Adrenal gland (tissue), 9 donors: ENCODE measurements at regions not wholly inside any gene's neighbourhood (a gene's known extent, or its start where the extent isn't known, plus 50 kb on each side); places are given as distances from the start of the nearest gene placed in this dataset.

Experiments
- DNase-seq, 7 donors: peaks; one replicate each; pipeline ENCODE4 v3.0.0-alpha.2; 2019 to 2020
- H3K27ac ChIP-seq, 5 donors: fragments of 200-600 bp; sonication (generic) in 4 of 5; 1 replicate in 3 of 5; 2 replicates in 2 of 5; pipeline versions ENCODE4 v1.5.1 to v1.8.0; 2016 to 2020; ENCODE audit warnings: mild to moderate bottlenecking in 1 of 5
- H3K27me3 ChIP-seq: fragments of 200-600 bp; 2 replicates; pipeline ENCODE4 v1.8.0; 2021
- H3K36me3 ChIP-seq, 2 donors: fragments of 200-600 bp; replicated peaks in 1 of 2; 1 replicate in 1 of 2; 2 replicates in 1 of 2; pipeline versions ENCODE4 v1.5.1 to v1.8.0; 2018 to 2022
- H3K4me1 ChIP-seq, 2 donors: fragments of 200-600 bp; replicated peaks in 1 of 2; 1 replicate in 1 of 2; 2 replicates in 1 of 2; pipeline versions ENCODE4 v1.5.1 to v1.8.0; 2018 to 2021
- H3K4me3 ChIP-seq, 4 donors: fragments of 200-600 bp; sonication (generic) in 3 of 4; one replicate each; pipeline ENCODE4 v1.5.1; 2016 to 2018
- H3K9me3 ChIP-seq, 3 donors: fragments of 200-600 bp; sonication (generic) in 1 of 3; replicated peaks in 1 of 3; 1 replicate in 2 of 3; 2 replicates in 1 of 3; pipeline versions ENCODE4 v1.5.1 to v1.8.0; 2016 to 2021
- CTCF ChIP-seq, 6 experiments: fragments of 450-650 bp in 4 of 6; fragments of 200-600 bp in 2 of 6; sonication (generic) in 1 of 6; IDR thresholded peaks; 1 replicate in 5 of 6; 2 replicates in 1 of 6; pipeline versions ENCODE4 v1.5.1 to v1.8.0; 2016 to 2021; ENCODE audit warnings: antibody characterized with exemption in 6 of 6, mild to moderate bottlenecking in 2 of 6, moderate library complexity in 1 of 6
- POLR2A ChIP-seq, 2 donors: fragments of 450-650 bp; IDR thresholded peaks; one replicate each; pipeline ENCODE4 v1.6.1; 2017; ENCODE audit warnings: antibody characterized with exemption in 2 of 2, mild to moderate bottlenecking in 2 of 2, moderate library complexity in 1 of 2
- WGBS, 4 donors: extraction: QIAGEN DNeasy Blood & Tissue Kit in 2 of 4; methylation state at CpG; one replicate each; pipeline versions ENCODE4 v1.1.5 to v1.1.7; 2013 to 2017; 5-methylcytosine and 5-hydroxymethylcytosine counted together
- intact Hi-C, 2 donors: fragments of 100-400 bp; cut with DNase I; formaldehyde crosslinking; loops; one replicate each; pipeline versions ENCODE4 v1.14.1 to v1.15.0; 2022 to 2023
- donor health status: healthy with polysubstance abuse.
- donor health status: Bipolar disorder and iron deficiency.
- donor health status: DM: yes; HTN: yes; CAD: no.
- donor health status: DM: no; HTN: no; CAD: no.
- donor health status: DM: no; HTN: no; CAD: no.

- Histone ChIP-seq H3K9me3 (peaks cover 0 to 8% (median 0%) of the 10 kb centered on the region in 3 donors), H3K4me1 (peaks cover 8 to 17% of the 10 kb centered on the region in 2 donors), H3K4me3 (no peak overlapping the region), H3K27ac (peak overlapping the region; percentile 62 to 80 (median 74)), H3K27me3 (no peaks in the 10 kb centered on the region), H3K36me3 (no peaks in the 10 kb centered on the region)
- DNase-seq: peak in 4 of 7 donors; percentile 32 to 55 (median 44)
- intact Hi-C loops: no loop called here
- 36 to 47% (median 44%) methylated on average over 2 of the region's 2 CpGs for WGBS, 4 donors
- no peak for TF ChIP-seq POLR2A (IDR thresholded peaks at IDR 0.05)
- TF ChIP-seq CTCF (IDR thresholded peaks at IDR 0.05): no peak
These were observed 535.1 kb downstream of the KCNA4 start for GRCh38 chr11:29481738-29482137.

- Histone ChIP-seq H3K9me3 (peaks cover 0 to 13% (median 0%) of the 10 kb centered on the region in 3 donors), H3K27me3 (no peaks in the 10 kb centered on the region), H3K4me3 (no peak overlapping the region), H3K27ac (peak overlapping the region; percentile 8 to 80 (median 64)), H3K36me3 (no peaks in the 10 kb centered on the region), H3K4me1 (peaks cover 8 to 17% of the 10 kb centered on the region in 2 donors)
- DNase-seq: no peak
- TF ChIP-seq CTCF (IDR thresholded peaks at IDR 0.05): no peak
- no peak for TF ChIP-seq POLR2A (IDR thresholded peaks at IDR 0.05)
- intact Hi-C loops: no loop called here
- 44 to 64% (median 56%) methylated on average over 1 of the region's 1 CpG for WGBS, 4 donors
These were observed 535.8 kb downstream of the KCNA4 start for GRCh38 chr11:29480981-29481380.

- WGBS, 4 donors: 19 to 41% (median 22%) methylated on average over 1 of the region's 1 CpG
- intact Hi-C loops: no loop called here
These were observed 558.6 kb downstream of the KCNA4 start for GRCh38 chr11:29458252-29458651.

DNA sequence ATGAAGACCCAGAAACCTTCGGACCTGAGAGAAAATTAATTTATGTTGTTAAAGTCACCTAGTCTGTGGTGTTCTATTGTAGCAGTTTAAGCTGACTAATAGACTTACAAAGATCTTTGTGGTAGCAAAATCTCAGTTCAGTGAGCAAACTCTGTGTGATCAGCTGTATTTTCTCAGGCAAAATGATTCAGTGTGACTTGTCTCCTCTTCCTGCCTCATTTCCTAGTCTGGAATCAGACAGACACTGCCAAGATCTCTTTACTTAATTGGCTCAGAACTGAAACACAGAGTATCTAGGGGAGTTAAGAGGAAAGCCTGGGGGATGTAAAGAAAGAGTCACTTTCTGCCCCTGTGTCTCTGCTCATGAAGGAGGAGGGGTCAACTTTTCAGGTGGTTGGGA lies 564.7 kb downstream of the KCNA4 start:
- intact Hi-C loops: no loop called here
- no peaks in the 10 kb centered on the region for H3K27me3 ChIP-seq
- no peaks in the 10 kb centered on the region for H3K36me3 ChIP-seq
- H3K4me1 ChIP-seq: no peaks in the 10 kb centered on the region
- peak overlapping the region in 3 of 5 donors; percentile 52 to 57 (median 53) for H3K27ac ChIP-seq
- H3K9me3 ChIP-seq: no peaks in the 10 kb centered on the region
- TF ChIP-seq POLR2A (IDR thresholded peaks at IDR 0.05): no peak
- TF ChIP-seq CTCF (IDR thresholded peaks at IDR 0.05): no peak
- no peak for DNase-seq
- WGBS, 4 donors: 17 to 25% (median 21%) methylated on average over 1 of the region's 1 CpG
- H3K4me3 ChIP-seq: no peak overlapping the region

More at GRCh38 chr11:29458252-29458651, 558.6 kb downstream of the KCNA4 start:
- TF ChIP-seq POLR2A (IDR thresholded peaks at IDR 0.05) (no peak), CTCF (IDR thresholded peaks at IDR 0.05) (no peak)
- Histone ChIP-seq H3K36me3 (no peaks in the 10 kb centered on the region), H3K27me3 (no peaks in the 10 kb centered on the region), H3K4me3 (no peak overlapping the region), H3K4me1 (peaks cover 0 to 5% of the 10 kb centered on the region in 2 donors), H3K27ac (no peak overlapping the region), H3K9me3 (peaks cover 0 to 5% (median 0%) of the 10 kb centered on the region in 3 donors)
- DNase-seq: no peak
